DMS53 (cell line): ENCODE measurements at regions not wholly inside any gene's neighbourhood (a gene's known extent, or its start where the extent isn't known, plus 50 kb on each side); places are given as distances from the start of the nearest gene placed in this dataset.
A peak's percentile ranks its signal among the peaks of the same experiment; 100 is the strongest.

ENCODE experiments used
- DNase-seq: peaks from one replicate; lab custom pipeline; 2025; lab: John Stamatoyannopoulos, UW

- no peak for DNase-seq
These were observed 298.0 kb upstream of the TMEM229A start for GRCh38 chr7:124330731-124331407.

DNA sequence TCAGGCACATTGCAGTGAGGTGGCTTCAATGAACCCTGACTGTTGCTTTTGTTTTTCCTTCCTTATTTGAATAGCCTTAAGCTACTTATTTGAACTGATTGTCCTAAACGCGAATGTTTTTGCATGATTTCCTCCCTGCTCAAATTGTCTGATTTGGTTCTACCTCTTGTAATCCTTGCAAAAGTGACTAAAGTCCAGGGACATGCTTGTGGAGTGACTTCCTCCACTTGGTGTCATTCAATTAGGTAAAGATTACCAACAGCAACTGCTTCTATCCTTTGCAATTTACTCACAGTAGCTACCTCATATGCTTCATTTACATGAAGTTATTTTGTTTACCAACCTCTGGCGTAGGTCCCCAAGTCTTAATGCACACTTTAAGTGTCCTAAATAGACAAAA lies 295.9 kb upstream of the TMEM229A start:
- no peak for DNase-seq

- no peak for DNase-seq
These were observed 291.4 kb upstream of the TMEM229A start for GRCh38 chr7:124324262-124324661.

DNA sequence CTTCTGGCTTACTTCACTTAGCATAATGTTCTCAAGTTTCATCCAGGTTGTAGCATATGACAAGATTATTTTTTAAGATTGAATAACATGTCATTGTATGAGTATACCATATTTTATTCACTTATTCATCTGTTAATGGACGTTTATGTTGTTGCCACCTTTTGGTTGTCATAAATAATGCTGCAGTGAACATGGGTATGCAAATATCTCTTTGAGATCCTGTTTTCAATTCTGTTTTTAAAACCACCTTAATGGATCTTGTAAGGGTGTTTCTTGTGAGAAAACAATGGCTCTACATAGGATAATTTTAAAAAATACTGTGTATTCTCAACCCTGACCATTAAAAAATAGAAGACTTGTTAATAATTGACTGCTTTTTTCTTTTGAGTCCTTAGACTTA lies 290.7 kb upstream of the TMEM229A start:
- DNase-seq = no peak

DNA sequence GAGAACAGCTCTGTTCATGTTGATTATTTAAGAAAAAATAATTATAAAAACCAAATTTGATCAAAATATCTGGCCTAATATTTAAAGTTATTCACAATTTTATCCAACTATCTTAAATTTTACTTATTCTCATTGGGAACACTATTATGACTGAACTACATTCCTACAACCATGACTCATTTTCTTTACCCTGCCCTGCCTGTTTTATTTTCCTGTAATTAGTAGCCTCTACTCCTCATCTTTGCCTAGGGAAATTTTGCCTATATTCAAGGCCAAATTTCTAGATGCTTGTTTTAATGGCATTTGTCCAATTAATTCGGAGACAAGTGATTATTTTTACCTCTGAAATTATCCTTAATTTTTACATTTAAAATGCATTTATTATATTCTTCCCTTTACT lies 289.7 kb upstream of the TMEM229A start:
- DNase-seq = no peak

- no peak for DNase-seq
These were observed 286.0 kb upstream of the TMEM229A start for GRCh38 chr7:124318721-124319450.

DNA sequence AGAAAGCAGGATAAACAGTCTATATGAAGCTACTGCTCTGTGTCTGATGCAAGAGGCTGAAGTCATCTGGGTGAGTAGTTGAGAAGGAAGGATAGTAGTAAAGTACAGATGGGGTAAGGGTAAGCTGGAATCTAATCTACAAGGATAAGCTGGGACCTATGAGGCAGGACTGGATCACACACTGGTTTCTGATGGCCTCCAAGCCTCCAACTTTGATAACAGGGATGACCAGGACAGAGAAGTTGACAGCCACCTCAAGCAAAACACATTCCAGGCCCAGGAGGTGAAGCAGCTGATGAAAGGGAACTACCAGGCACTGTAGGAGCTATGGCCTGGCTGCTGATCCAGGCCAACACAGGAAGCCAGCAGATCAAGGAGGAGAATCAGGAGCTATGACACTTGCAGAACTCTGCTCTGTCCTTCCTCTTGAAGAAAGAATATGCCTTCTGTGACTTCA lies 278.1 kb upstream of the TMEM229A start:
- peak; percentile 27 for DNase-seq

GRCh38 chr7:124308384-124308783 lies 275.5 kb upstream of the TMEM229A start:
- DNase-seq = no peak

DNA sequence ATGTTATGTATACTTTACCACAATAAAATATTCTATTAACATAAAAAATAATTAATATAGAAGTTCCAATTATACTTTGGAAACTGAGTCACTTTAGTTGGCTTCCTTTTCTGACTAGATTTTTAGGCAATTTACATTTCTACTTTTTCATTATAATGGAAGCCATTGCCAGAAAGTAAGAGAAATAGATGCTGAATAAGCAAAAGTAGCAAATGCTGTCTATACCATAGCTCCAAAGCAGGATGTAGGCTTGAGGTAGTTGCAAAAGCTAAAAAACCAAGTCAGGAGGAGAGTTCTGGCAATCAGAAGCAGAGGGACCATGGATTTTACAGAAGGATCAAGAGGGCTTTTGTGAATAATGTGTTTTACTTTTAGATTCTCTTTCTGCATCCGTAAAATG lies 262.4 kb upstream of the TMEM229A start:
- DNase-seq = no peak

GRCh38 chr7:124284937-124285336 lies 252.1 kb upstream of the TMEM229A start:
- no peak for DNase-seq

GRCh38 chr7:124276005-124276622 lies 243.2 kb upstream of the TMEM229A start:
- DNase-seq = peak; percentile 79

DNA sequence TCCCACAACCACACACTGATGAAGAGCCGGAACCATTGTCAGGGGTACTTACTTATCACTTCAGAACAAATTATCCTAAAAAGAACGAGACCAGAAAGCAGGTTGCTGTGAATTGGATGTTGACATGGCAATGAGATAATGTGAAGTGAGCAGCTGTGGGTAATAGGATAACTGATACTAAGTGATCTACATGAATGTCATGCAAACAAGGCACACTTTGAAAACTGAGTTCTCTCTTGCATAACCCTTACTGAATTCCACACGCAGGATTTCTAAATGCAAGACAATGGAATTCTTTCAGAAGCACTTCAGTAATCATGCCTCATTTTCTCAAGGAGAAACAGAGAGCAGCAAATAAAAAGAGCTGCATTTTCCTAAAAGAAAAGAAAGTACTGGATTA lies 242.5 kb upstream of the TMEM229A start:
- peak; percentile 59 for DNase-seq

DNA sequence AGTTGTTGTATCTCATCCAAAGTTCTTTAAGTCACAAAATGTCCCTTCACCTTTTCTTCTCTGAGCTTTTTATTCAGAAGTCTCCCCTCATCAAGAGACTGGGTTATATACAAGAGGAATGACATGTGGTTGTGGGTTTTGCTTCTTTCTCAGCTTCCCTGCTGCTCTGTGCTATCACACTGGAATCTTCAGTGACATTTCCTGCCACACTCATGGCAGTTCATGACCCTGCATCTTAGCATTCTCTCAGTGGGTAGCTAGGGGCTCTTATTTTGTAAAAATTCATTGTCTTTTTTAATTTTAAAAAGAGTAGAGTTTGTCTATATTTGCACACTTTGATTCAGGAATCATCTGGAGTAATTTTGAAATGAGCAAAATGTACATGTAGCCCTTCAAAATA lies 236.9 kb upstream of the TMEM229A start:
- DNase-seq = no peak

DNA sequence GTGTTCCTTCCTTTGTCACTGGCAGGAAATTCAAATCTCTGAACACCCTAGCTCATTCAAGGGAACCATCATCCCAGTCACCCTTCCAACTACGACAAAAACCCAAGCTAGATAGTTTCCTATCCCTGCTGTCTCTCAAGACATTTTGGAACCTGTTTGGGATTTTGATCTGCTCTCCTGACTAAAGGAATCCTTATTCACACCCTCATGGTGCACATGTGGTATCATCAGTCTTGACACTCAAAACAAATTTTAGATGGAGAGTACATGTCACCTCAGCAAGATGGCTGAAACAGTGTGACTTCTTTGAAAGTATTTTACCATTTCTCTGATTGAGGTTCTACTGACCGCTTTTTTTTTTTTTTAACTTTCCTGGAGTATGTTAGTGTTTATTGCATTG lies 234.3 kb upstream of the TMEM229A start:
- DNase-seq = no peak

DNA sequence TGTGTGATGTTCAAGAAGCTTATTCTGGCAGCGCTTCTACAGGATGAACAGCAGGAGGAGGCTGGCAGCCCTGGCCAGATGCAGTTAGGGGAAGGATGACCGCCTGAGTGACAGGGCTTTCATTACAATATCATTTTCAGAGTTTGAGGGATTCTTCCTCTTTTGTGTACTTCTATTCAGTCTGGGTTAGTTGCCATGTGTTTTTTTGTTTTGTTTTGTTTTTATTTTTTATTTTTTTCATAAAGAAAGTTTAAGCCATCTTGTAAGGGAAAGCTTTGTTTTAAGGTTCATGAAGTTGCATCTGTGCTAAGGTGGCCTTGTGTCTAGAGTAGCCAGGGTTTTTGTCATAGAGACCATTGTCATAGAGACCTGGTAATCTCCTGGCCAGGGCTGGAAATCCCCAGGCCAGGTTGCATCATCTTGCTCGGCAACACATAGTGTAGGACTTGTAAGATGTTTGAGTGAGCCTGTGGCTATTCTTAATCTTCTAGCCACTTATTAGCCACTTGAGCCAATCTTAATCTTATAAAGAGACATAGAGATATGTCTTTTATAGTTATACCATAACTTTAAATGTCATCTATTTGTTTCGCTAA lies 230.5 kb upstream of the TMEM229A start:
- peak; percentile 84 for DNase-seq

DNA sequence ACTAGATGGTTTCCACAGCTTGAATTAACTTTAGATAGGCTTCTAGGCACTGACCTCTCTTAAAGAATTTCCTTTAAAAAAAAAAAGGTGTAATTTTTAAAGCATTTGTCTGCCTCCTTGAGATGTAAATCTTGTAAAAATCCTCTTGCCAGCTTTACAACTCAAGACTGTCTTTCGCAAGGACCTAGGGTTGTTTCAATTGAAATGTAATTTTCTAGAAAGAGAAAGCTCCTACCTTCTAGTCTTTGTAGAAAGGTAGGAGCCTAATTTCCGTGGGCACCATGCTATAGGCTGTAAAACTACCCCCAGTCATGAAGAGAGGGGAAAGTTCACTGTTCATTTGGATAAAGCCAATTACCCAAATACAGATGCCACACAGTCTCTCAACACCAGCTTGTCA lies 228.8 kb upstream of the TMEM229A start:
- DNase-seq = no peak

DNA sequence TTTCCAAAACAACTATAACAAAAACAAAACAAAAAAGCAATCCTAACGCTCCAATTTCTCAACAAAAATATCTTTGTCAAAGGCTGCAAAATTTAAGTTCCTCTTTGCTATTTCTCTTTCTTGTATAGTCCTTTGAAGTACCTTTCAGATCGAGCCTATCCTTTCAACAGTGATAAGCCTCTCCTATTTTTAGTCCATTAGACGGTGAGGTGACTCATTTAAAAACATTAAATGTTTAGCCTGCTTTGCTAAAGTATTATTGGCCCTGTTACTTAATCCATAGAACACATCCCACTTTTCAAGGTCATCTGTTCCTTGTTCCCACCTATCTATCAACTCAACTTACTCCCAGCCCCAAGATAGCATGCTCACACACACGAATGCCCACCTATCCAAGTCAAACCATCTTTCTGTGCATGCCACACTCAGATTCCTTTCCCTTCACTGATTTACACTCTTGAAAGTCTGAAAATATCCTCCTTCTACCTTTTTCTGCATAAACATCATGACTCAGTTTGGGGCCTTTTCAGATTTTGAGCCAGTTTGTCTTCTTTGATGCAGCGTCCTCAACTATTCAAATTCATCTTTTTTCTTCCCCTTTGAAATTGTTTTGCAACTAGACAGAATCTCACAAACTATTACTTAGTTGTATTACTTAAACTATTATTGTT lies 224.9 kb upstream of the TMEM229A start:
- DNase-seq = no peak

GRCh38 chr7:124255041-124255655 lies 222.3 kb upstream of the TMEM229A start:
- no peak for DNase-seq

DNA sequence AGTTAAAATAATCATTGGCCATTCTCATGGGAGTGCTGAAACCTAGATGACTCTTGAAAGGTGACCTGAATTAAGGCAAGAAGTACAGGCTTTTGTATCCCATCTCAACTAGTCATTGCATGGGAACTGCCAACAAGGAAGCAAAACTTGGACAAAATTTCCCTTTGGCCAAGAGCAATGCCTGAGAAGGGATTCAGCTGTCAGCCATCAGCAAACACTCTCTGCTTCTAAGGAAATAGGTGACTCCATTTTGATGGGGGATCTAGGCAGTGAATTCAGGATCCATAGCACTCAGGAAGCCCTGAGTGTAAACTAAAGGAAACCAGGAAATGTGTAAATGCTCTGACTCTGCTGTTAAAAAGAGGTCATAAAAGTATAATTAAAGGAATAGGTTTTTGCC lies 221.5 kb upstream of the TMEM229A start:
- DNase-seq = peak; percentile 15

GRCh38 chr7:124251636-124252035 lies 218.8 kb upstream of the TMEM229A start:
- no peak for DNase-seq

- no peak for DNase-seq
These were observed 217.6 kb upstream of the TMEM229A start for GRCh38 chr7:124250297-124251034.
